ENCODE measurements at regions not wholly inside any gene's neighbourhood (a gene's known extent, or its start where the extent isn't known, plus 50 kb on each side); places are given as distances from the start of the nearest gene placed in this dataset.

DNA sequence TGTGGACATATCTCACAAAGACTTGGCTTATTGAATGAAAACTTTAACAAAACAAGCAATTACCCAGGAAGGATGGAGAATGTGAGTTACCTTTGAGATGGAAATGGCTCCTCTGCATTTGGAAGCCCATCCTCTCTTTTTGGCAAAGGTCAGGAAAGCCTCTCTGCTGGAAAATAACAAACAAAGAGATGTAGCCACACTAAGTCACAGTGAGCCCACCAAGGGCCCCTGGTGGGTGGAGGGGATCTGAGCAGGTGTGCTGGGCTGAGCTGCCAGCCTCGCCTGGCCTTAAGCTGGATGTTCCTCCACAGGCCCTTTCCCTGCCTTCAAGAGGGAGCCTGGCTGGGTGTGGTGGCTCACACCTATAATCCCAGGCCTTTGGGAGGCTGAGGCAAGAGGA lies 269.2 kb downstream of the HNRNPD start:
- TF ChIP-seq, protein P1, sequence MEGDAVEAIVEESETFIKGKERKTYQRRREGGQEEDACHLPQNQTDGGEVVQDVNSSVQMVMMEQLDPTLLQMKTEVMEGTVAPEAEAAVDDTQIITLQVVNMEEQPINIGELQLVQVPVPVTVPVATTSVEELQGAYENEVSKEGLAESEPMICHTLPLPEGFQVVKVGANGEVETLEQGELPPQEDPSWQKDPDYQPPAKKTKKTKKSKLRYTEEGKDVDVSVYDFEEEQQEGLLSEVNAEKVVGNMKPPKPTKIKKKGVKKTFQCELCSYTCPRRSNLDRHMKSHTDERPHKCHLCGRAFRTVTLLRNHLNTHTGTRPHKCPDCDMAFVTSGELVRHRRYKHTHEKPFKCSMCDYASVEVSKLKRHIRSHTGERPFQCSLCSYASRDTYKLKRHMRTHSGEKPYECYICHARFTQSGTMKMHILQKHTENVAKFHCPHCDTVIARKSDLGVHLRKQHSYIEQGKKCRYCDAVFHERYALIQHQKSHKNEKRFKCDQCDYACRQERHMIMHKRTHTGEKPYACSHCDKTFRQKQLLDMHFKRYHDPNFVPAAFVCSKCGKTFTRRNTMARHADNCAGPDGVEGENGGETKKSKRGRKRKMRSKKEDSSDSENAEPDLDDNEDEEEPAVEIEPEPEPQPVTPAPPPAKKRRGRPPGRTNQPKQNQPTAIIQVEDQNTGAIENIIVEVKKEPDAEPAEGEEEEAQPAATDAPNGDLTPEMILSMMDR (conservative IDR thresholded peaks at IDR 0.05 in 1 of 2, IDR thresholded peaks at IDR 0.05 in 1 of 2; ENCODE audit: low read depth in 1 of 2, low read length in 2 of 2) = no peak
- TF ChIP-seq EZH2 (IDR thresholded peaks at IDR 0.05; ENCODE audit: low read length, missing control alignments) = no peak
